Fibroblast of villous mesenchyme (primary cell): ENCODE measurements at regions not wholly inside any gene's neighbourhood (a gene's known extent, or its start where the extent isn't known, plus 50 kb on each side); places are given as distances from the start of the nearest gene placed in this dataset.
A peak's percentile ranks its signal among the peaks of the same experiment; 100 is the strongest.

Experiments
- DNase-seq: peaks from one replicate; pipeline ENCODE4 v3.0.0-alpha.2; 2010; ENCODE audit warnings: low read depth
- H3K4me3 ChIP-seq: 2 replicates; pipeline ENCODE4 v1.5.1; 2011; ENCODE audit warnings: low read depth, mild to moderate bottlenecking, low read length
- CTCF ChIP-seq: IDR thresholded peaks from 2 replicates; pipeline ENCODE4 v1.5.1; 2012; ENCODE audit warnings: low read depth, mild to moderate bottlenecking, low read length; ENCODE audit not compliant: insufficient read depth

- H3K4me3 ChIP-seq: no peak overlapping the region
- no peak for TF ChIP-seq CTCF
- DNase-seq: no peak
These were observed 200.0 kb downstream of the PPP1R2C start for GRCh38 chrX:42577936-42578470.

GRCh38 chrX:42567268-42567667, 210.7 kb downstream of the PPP1R2C start:
- no peak for TF ChIP-seq CTCF
- H3K4me3 ChIP-seq: no peak overlapping the region
- peak; percentile 34 for DNase-seq

DNA sequence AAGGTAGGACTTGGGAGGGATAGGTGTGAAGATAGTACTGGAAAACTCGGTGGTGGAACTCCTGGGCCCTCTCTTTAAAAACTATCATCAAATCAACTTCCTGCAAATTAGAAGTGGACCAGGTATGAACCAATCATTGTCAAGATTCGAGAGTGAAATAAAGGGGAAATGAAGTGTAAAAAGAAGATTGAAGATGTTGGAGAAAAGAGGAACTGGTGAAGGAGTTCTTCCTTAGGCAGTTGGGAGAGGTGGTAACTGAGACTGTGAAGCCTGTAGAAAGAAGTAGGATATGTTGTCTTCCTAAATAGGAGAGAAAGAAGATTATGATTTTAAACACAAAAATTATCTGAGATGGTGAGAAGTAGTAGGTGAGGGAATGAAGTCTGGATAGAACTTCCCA, 212.2 kb downstream of the PPP1R2C start:
- no peak overlapping the region for H3K4me3 ChIP-seq
- no peak for DNase-seq
- no peak for TF ChIP-seq CTCF

GRCh38 chrX:42546800-42547199, 231.2 kb downstream of the PPP1R2C start:
- H3K4me3 ChIP-seq: no peak overlapping the region
- no peak for TF ChIP-seq CTCF
- no peak for DNase-seq

GRCh38 chrX:42544883-42545282, 233.1 kb downstream of the PPP1R2C start:
- no peak for DNase-seq
- H3K4me3 ChIP-seq: no peak overlapping the region
- TF ChIP-seq CTCF: no peak

DNA sequence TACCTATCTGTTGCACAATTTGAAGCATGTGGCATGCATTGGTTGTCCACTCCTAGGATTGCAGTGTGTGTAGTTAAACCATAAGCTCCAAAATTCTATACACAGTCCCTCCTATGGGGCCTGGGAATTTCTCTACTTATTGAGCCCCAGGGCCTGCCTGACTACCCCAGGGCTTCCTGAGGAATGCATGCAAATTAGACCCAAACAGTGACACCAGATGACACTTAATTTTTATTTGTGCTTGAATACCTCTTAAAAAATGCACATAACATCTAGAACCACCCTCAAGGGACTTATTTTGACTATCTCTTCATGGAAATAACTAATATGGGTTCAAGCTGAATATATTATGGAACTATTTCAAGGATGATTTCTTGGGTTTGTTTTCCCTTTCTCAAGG, 236.4 kb downstream of the PPP1R2C start:
- no peak for TF ChIP-seq CTCF
- H3K4me3 ChIP-seq: no peak overlapping the region
- DNase-seq: no peak

GRCh38 chrX:42540146-42540545, 237.8 kb downstream of the PPP1R2C start:
- no peak for TF ChIP-seq CTCF
- no peak for DNase-seq
- no peak overlapping the region for H3K4me3 ChIP-seq
